Cardiac fibroblast (primary cell): ENCODE measurements at regions not wholly inside any gene's neighbourhood (a gene's known extent, or its start where the extent isn't known, plus 50 kb on each side); places are given as distances from the start of the nearest gene placed in this dataset.

Experiments used
- DNase-seq, 2 donors: peaks; one replicate each; pipeline versions ENCODE4 v3.0.0 to v3.0.0-alpha.2; 2010; ENCODE audit warnings: low read depth in 2 of 2
- H3K4me3 ChIP-seq, 2 donors: replicated peaks in 1 of 2; 1 replicate in 1 of 2; 2 replicates in 1 of 2; pipeline ENCODE4 v1.5.1; 2011; ENCODE audit warnings: low read depth in 2 of 2, low read length in 2 of 2, mild to moderate bottlenecking in 2 of 2, moderate library complexity in 1 of 2
- TF ChIP-seq, protein P1 (sequence below): IDR thresholded peaks from one replicate; pipeline ENCODE4 v1.5.1; 2011; ENCODE audit warnings: low read depth, mild to moderate bottlenecking, low read length, inconsistent platforms

DNA sequence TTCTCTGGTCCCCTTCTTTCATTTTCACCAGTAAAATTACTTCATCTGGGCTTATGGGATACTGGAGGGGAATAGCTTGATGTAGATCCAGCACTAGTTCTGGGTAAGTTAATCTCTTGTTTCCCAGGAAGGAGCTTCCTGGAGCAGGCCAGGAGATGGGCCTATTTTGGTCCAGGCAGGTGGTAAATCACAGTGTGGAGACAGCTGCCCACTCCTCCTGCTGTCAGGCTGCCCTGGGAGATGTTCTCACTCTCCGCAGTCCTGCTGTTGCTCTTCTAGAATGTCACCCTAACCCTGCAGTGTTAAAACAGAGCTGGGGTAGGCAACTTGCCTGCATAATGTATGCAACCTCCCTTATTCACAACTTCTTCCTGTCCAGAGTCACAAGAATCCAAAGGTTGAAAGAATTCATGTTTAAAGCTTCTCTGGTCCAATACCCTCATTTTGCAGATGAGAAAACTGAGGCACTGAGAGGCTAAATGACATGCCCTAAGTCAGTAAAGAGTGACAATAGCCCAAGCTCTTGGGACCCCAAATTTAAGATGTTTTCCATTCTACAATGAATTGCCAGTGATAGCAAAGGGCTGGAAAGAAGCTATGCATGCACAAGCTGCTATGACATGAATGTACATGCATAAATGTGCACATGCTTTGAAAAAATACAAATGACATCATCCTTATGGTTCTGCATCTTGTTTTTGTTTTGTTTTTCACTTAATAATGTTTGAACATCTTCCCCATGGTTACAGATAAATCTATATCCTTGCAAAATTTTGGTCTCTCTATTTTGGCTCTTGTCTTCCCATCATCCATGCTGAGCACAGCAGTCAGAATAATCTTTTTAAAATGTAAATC, 71.8 kb upstream of the ADRA1B start:
- TF ChIP-seq, protein P1, sequence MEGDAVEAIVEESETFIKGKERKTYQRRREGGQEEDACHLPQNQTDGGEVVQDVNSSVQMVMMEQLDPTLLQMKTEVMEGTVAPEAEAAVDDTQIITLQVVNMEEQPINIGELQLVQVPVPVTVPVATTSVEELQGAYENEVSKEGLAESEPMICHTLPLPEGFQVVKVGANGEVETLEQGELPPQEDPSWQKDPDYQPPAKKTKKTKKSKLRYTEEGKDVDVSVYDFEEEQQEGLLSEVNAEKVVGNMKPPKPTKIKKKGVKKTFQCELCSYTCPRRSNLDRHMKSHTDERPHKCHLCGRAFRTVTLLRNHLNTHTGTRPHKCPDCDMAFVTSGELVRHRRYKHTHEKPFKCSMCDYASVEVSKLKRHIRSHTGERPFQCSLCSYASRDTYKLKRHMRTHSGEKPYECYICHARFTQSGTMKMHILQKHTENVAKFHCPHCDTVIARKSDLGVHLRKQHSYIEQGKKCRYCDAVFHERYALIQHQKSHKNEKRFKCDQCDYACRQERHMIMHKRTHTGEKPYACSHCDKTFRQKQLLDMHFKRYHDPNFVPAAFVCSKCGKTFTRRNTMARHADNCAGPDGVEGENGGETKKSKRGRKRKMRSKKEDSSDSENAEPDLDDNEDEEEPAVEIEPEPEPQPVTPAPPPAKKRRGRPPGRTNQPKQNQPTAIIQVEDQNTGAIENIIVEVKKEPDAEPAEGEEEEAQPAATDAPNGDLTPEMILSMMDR, result no peak
- no peak for DNase-seq
- H3K4me3 ChIP-seq, result no peak overlapping the region

DNA sequence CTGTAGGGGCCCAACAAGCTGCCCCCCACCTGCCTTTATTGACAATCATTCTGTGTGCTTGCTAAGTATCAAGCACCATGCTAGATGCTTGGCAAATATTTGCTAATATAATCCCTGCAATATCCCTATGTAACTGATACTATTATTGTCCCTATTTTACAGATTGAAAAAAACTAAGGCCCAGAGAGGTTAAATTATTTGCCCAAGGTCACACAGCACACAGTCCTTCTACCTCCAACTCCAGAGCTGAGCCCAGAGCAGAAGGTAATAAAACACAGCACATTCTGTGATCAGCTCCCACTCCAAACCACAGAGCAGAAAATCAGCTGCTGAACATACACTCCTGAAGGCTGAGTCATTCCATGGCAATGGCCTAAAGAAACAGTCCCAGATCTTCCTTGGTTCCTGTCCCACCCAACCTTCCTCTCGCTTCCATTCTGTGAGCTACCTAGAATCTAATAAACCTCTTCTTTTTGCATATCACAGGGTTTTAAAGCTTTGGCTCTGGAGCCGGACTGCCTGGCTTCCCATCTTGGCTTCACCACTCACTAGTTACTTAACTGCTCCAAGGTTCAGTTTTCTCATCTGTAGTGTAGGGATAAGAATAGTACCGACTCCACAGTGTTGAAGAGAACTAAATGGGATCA, 66.7 kb upstream of the ADRA1B start:
- TF ChIP-seq, protein P1, result no peak

DNA sequence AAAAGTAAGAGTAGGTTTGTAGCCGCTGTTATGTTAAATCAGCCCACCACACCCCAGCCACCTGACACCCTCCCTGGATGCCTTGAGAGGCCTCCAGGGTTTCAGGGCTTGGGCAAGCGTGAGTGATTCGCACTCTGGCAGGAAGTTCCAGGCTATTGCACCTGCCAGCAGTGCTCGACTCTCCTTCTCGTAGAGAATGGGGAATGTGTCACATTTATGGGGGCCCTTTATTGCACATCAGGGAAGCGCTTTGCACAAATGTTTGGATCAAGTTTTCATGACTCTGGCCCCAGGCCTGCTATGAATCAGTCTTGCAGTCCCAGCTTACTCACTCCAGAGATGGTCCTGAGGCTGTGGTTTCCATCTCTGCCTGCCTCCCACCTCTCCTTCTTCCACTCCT, 66.1 kb upstream of the ADRA1B start:
- H3K4me3 ChIP-seq, result no peak overlapping the region
- TF ChIP-seq, protein P1, result no peak
- peak; percentile 9 to 90 for DNase-seq

More for the DNA sequence above, 66.7 kb upstream of the ADRA1B start:
- peak; percentile 61 to 88 for DNase-seq
- H3K4me3 ChIP-seq, result no peak overlapping the region

DNA sequence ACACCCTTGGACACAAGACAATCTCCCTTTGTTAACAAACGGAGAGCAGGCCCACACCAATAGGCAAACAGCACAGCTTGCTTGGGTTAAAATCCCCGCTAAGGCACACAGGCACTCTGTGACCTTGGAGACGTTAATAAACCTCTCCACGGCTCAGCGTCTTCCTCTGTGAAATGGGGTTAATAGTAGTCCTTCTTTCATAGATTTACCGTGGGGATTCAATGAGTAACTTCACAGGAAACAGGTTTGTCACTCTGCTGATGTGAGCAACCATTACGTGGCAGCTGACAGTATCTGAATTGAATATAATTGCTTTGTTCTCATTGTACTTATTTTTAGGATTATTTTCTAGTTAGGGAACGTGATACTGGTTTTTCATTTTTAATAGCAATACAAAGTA, 65.2 kb upstream of the ADRA1B start:
- TF ChIP-seq, protein P1, result no peak
- peak in 1 of 2 donors; percentile 80 for DNase-seq
- no peak overlapping the region for H3K4me3 ChIP-seq

DNA sequence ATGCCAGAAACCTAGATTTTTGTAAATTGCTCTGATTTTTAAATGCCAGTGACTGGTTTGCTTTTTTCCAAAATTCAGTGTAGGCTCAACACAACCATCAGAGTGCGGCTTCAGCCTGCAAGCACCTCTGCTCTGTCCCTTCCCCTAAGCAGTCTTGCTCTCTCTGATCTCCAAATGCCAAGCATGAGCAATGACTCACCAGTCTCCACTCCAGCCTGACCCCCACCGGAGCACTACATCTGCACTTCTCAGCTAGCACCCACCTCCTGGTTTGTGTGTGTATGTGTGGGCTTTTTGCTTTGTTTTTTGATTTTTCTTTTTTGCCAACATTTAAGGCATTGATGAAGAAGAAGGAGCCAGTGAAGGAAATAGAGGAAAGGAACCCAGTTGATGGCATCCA, 61.4 kb upstream of the ADRA1B start:
- DNase-seq, result peak in 1 of 2 donors; percentile 48
- H3K4me3 ChIP-seq, result no peak overlapping the region
- TF ChIP-seq, protein P1, result no peak

DNA sequence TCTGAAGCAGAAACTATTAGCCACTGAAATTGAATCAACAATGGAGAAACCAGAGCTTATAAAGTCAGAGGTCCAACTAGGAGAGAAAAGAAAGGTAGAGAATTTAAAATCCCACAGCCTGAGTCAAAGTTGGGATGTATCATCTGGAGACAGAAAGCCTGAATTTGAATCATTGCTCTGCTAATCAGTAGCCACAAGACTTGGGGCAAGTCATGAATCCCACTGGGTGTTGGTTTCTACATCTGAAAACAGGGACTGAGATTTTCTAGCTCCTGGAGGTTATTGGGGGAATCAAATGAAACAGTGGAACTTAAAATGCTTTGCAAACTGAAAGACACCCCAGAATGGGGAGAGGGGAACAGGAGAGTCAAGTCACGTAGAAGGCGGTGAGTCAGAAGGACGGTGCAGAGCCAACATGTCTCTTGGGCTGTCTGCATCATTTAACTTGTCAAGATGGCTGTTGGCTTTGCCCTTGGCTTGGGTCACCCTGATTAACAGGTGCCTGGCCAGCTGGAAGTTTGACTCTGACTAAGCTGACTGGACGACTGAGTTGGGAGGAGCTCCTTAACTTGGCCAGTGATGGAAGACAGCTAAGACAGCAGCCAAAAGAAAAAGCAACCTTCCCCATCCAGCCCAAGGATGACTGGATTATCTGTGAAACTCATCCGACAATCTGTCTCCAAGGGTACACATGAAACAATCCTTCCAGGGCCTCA, 60.6 kb upstream of the ADRA1B start:
- TF ChIP-seq, protein P1, result no peak
- H3K4me3 ChIP-seq, result no peak overlapping the region
- DNase-seq, result peak in 1 of 2 donors; percentile 58
